GM19238 (cell line): ENCODE measurements at regions not wholly inside any gene's neighbourhood (a gene's known extent, or its start where the extent isn't known, plus 50 kb on each side); places are given as distances from the start of the nearest gene placed in this dataset.
"Not testable (repeated sequence)": the region's sequence is repeated elsewhere in the genome, so short reads cannot be mapped to it uniquely, and the experiment has no call there.

ENCODE experiments used
- DNase-seq: peaks from one replicate; pipeline ENCODE4 v3.0.0; 2011; ENCODE audit warnings: low spot score; ENCODE audit not compliant: insufficient read length

DNA sequence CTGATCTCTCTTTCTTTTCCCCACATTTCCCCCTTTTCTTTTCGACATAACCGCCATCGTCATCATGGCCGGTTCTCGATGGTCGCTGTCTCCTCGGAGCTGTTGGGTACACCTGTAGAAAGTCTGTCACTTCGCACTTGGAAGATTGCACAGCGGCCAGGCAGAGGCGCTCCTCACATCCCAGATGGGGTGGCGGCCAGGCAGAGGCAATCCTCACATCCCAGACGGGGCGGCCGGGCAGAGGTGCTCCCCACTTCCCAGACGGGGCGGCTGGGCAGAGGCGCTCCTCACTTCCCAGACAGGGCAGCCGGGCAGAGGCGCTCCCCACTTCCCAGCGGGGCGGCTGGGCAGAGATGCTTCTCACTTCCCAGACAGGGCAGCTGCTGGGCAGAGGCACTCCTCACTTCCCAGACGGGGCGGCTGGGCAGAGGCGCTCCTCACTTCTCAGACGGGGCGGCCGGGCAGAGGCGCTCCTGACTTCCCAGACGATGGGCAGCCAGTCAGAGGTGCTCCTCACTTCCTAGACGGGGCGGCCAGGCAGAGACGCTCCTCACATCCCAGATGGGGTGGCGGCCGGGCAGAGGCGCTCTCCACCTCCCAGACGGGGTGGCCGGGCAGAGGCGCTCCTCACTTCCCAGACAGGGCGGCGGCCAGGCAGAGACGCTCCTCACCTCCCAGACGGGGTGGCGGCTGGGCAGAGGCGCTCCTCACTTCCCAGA, 110.7 kb downstream of the C5orf15 start:
- DNase-seq = not testable (repeated sequence)

GRCh38 chr5:133854554-133854953, 113.9 kb downstream of the C5orf15 start:
- DNase-seq = no peak

- no peak for DNase-seq
Observed at GRCh38 chr5:133853646-133854365, 114.6 kb downstream of the C5orf15 start.

GRCh38 chr5:133851521-133851920, 116.9 kb downstream of the C5orf15 start:
- DNase-seq = no peak

- DNase-seq = no peak
Observed at GRCh38 chr5:133850811-133851210, 117.6 kb downstream of the C5orf15 start.

DNA sequence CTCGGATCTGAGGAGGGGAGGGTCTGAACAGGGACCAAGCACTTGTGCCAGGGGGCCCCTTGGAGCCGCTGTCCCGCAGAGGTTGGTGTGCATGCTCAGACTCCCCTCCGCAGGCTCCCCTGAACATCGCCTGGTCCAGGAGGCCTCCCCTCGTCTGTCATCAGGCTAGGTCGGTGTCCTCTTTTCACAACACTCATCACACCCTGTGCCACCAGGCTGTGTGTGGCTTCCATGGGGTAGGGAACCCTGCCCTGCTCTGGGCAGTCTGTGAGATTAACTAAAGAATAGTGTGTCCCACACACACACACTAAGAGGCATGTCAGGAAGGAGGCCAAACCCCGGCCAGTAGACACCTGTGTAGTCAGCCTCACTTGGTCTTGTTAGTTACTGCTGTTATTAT, 119.3 kb downstream of the C5orf15 start:
- no peak for DNase-seq

- DNase-seq = no peak
Observed at GRCh38 chr5:133848341-133848811, 120.0 kb downstream of the C5orf15 start.

DNA sequence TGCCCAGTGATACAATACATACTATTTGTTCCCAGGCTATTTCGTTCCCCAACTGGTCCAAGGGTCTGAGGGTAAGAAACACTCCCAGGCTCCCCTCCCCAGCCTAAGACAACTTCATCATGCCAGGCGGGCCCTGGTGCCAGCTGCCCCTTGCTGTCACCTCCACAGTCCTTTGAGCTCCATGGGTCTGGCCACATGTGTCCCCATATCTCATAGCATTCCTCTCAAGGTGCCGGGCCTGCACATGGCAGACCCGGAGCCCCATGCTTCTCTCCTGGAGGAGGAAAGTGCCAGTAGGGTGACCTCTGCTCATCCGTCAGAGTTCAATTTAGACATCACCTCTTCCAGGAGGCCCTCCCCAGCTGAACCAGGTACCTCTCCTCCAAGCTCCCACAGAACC, 120.5 kb downstream of the C5orf15 start:
- no peak for DNase-seq

DNA sequence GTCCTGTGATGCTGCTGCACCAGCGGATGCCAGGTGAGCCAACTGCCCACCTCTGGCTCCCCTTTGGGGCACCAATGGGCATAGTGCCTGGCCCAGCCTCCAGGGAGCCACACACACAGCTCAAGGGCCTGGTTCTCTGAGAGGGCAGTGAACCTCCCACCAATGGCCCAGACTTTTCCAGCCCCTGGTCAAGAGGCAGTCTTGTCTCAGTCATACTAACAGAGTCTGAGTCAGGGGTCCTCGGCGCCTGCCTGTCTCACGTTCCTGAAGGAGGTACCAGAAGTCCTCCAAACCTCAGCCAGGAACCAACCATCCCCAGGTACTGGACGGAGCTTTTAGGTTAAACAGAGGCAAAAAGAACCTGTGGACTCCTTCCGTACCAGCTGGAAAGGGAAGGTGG, 121.1 kb downstream of the C5orf15 start:
- DNase-seq = no peak

DNA sequence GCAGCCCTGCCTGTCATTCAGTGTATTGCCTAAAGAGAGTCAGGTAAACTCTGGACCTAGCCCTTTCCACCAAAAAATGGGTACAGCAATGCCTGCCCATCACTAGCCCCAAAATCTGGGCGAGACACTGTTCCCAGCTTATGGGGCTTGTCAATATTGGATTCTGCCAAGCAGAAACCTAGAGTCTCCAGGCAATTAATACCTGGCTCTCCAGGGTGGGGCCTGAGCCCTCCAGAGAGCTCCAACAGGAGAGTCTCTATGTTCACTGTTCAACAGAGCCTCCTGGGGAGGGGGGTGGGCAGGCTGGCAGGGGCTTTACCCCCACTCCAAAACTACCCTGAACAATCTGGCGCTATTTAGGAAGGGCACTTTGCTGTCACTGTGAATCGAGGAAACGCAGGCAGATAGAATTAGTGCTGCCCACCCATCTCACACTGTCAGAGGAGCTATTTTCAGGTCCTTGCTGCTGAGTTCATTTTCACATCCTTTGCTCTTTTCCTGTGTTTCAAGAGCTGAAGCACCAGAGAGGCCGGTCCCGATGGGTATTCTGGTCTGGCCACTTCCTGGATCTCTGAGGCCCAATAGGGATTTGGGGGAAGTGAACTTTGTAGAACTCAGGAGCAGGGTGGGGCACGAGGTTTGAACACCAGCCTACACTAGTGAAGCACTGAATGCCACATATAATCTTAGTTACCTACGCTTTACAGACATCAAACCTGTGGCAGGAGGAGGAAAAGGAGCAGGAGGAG, 121.8 kb downstream of the C5orf15 start:
- DNase-seq = no peak

DNA sequence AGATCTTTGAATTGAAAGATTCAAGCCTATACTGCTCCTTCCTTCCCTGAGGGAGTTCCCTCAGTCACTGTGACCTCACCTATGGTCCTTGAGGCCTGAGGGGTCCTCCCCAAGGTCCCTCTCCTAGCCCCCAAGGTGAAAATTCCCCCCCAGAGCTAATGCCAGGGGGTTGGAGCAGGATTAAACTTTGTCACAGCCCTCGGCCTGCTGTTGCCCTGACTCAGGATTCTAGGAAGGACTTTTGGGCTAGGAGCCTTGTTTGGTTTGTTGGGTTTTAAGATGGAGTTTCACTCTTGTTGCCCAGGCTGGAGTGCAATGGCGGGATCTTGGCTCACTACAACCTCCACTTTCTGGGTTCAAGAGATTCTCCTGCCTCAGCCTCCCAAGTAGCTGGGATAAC, 123.2 kb downstream of the C5orf15 start:
- no peak for DNase-seq

GRCh38 chr5:133844836-133845235, 123.6 kb downstream of the C5orf15 start:
- DNase-seq = no peak

DNA sequence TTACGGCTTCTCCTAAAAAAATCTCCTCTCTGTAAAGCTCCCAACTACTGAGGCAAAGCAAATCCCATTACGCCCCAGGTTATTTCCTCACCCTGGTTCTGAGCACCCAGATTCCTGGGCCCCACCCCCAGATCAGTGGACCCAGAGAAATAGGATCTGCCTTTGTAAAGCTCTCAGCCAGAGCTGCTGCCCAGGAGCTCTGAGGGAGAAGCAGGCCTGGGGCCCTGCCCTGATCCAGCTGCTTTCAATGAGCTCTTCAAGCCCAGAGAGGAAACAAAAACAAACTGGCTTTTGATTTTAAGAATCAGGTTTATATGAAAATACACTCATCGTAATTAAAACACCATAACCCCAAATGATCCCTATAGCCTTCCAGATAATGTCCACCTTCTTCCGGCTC, 124.5 kb downstream of the C5orf15 start:
- DNase-seq = no peak

GRCh38 chr5:133842846-133843611, 125.4 kb downstream of the C5orf15 start:
- no peak for DNase-seq

- DNase-seq = no peak
Observed at GRCh38 chr5:133841831-133842750, 126.3 kb downstream of the C5orf15 start.

DNA sequence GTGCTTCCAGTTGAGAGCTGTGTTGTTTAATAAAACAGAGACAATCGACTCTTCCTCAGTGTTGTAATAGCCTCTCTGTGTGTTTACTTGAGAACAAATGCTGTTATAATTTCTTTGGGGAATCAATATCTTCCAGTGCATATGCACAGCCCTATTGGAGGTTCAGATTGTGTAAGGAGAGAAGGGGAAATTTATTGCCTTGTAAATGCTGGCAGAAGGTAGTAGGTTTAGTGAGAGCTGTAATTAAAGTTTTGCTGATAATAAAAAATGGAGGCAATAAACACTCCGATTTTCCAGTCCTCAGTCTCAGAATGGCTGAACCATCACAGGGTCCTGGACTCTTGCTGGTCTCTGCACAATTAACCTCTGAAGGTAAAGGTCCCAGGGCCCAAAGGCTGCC, 128.3 kb downstream of the C5orf15 start:
- DNase-seq = no peak

GRCh38 chr5:133839721-133840120, 128.7 kb downstream of the C5orf15 start:
- no peak for DNase-seq

GRCh38 chr5:133839090-133839489, 129.3 kb downstream of the C5orf15 start:
- no peak for DNase-seq

GRCh38 chr5:133838286-133838685, 130.1 kb downstream of the C5orf15 start:
- DNase-seq = no peak

GRCh38 chr5:133831491-133832224, 136.8 kb downstream of the C5orf15 start:
- DNase-seq = no peak
